Stimulated activated CD4-positive, alpha-beta T cell treated with anti-CD3 and anti-CD28 coated beads, Interleukin-2, amount 100 ng/mL, for 24 hours (primary cell): ENCODE measurements at regions not wholly inside any gene's neighbourhood (a gene's known extent, or its start where the extent isn't known, plus 50 kb on each side); places are given as distances from the start of the nearest gene placed in this dataset.
"Not testable (repeated sequence)": the region's sequence is repeated elsewhere in the genome, so short reads cannot be mapped to it uniquely, and the experiment has no call there.

Experiments used
- DNase-seq, 2 donors: peaks; one replicate each; pipeline ENCODE4 v3.0.0-alpha.2; 2020

DNA sequence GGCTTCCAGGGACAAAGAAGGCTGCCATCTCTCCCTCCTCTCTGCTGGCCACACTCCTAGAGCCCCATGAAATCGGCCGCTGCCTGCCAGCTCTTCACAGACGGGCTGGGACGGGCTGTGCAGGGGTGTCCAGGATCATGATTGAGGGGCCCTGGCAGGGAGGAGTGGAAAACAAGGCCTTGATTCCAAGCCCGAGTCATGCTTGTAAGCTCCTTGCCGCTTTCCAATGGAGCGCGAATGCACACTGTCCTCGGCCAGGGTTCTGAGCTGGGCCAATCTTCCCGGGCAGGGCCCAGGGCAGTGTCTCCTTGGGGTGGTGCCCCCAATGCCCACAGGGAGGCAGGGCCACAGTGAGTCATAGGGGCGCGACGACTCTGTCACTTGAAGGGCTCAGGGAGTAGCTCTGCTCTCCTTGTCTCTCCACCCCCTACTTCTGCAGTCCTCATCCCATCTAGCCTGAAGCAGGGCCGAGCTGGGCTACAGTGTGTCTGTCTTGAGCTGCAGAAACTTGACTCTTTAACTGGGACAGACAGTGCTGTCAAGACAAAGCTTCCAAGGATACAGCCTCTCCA, 186.2 kb upstream of the SVIL start:
- DNase-seq = no peak

DNA sequence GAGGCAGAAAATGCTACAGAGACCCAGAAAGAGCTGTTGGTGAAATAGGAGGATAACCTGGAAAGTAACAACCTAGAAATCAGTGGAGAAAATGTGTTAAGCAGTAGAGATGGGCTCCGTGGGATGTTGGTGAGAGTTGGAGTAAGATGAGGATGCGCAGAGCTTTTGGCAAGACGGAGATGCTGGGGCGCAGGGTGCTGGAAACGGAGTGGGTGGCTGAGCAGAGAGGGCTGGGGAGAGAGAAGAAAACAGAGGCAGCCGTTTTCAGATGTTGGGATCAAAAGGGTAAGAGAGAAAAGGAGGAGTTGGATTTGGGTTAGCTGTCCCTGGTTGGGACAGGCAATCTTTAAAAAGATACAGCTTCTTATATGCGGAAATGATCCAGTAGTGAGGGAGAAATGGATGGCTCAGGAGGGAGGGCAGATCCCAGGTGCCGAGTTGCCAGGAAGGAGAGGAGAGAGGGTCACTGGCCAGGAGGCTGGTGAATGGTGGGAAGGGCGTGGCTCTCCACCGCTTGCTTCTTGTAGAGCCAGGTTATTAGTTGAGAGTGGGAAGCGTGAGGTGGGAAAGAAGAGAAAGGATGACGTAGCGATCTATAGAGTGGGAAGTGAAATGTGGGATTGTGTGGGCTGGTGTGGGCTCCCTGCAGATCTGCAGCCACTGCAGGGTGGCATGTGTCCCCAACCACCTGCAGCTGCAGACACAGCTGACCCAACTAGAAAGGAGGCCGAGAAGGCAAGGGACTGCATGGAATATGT, 182.2 kb upstream of the SVIL start:
- DNase-seq = no peak

DNA sequence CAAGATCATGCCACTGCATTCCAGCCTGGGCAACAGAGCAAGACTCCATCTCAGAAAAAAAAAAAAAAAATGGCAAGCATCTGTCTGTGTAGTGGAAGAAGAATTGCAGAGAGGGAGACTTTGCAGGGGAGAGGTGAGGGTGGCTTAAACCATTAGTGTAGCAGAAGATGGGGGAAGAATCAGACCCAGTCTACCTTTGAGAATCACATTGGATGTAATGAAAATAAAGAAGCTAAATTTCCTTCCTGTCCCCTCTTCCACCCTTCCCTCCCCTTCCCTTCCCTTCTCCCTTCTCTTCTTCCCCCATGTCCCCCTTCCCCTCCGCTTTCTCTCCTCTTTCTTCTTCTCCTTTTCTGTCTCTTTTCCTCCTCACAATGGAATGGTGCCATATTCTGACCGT, 180.8 kb upstream of the SVIL start:
- no peak for DNase-seq

DNA sequence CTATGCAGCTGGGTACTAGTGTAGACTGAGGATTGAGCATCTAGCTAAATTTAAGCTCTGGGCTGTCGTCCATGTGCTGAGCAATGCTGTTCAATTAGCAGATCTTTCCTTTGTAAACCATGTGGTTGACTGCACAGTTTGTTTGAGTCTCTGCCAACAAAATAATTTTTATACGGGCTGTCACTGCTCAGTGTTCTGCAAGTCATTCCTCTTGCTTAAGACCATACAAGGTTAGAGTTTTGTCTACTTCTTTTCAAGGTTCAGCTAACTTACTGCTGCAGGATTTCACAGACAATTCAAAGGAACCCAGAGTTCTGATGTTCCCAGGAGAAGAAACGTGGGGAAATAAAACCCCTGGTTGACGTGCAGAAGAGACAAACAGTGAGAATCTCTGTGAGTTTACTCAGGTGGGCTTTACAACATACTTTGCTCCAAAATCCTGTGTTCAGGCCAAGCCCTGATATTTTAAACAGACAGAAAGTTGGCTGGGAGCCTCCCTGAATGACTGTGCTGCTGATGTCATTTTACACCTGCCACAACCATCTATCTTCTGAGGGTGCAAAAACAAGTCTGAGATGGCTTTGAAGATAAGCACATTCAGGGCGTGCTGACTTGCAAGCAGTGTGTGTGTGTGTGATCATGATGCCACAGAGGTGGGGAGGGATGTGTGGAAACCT, 177.1 kb upstream of the SVIL start:
- peak in 1 of 2 donors; percentile 17 for DNase-seq

DNA sequence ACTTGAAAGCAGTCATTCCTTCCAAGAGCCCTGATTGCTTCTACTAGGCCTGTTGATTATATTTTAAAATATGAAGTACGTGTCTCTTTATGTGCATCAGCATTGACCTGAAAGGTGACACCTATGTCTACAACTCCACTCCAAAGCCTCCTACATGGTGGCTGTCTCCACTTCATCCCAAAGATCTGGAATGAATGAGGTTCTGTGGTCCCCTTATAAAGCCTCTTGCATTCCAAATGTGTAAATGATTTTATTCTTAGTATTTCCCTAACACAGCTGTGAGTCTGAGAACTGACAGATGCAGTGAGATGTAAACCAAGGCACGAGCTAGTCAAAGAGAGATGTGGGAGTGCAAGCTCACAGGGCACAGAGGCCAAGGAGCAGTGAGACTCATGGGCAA, 176.0 kb upstream of the SVIL start:
- DNase-seq = no peak

DNA sequence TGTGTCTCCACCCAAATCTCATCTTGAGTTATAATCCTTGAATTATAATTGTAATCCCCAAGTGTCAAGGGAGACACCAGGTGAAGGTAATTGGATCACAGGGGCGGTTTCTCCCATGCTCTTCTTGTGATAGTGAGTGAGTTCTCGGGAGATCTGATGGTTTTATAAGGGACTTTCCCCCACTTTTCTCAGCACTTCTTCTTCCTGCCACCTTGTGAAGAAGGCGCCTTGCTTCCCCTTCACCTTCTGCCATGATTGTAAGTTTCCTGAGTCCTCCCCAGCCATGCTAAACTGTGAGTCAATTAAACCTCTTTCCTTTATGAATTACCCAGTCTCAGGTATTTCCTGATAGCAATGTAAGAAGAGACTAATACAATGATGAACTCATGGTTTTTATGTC, 175.5 kb upstream of the SVIL start:
- not testable (repeated sequence) for DNase-seq

DNA sequence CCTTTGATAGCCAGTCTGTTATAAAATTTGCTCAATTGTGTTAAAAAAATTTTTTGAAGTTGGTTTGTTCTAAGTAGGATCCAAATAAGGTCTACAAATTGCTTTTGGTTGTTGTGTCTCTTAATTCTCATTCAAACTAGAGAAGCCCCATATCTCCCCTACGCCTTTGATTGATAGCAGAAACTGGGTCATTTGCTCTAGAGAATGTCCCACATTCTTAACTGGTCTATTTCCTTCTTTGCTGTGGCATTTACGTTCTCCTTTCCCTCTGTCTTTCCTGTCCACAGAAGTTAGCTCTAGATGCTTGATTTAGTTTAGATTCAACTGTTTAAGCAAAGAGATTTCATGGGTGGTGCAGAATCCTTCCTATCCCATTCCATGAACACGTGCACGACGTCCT, 174.6 kb upstream of the SVIL start:
- no peak for DNase-seq

DNA sequence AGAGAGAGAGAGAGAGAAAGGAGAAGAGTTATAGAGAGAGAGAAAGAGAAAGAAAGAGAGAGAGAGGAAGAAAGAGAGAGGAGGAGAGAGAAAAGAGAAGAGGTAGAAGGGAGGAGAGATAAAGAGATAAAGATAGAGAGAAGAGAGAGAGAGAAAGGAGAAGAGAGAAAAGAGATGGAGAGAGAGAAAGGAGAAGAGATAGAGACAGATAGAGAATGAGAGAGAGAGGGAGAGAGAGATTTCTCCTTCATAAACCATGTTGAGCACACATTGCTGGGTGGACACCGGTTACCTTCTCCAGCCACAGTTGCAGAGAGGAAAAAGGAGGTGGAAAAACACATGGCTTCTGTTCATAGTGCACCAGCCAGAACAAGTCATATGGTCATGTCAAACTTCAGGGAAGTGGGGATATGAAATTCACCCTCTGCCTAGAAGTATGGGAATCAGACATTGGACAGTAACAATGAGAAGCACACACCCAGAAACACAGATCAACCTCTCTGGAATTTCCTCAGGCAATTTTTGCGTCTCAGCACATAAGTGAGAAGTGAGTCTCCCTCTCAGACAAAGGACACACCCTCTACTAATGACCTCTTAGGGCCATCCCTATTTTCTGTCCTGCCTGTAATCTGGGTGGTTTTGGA, 172.5 kb upstream of the SVIL start:
- no peak for DNase-seq

DNA sequence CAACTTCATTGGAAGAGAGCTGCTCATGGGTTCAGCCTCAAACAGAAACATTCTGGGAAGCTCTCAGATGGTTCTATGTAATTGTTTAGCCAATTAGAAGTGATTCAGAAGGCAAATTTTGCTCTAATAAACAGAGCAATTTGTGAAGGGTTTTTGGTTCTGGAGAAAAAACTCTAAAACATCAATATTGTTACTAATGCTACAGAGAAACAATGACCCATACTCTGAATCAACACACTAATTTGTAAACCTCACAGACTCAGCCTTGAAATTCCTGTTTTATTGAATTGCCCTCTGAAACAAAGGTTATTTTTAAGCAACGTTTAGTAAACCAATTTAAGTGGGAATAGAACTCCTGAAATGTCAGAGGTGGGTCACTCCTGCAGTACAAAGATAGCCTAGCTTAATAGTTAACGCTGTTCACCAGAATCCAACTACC, 171.6 kb upstream of the SVIL start:
- no peak for DNase-seq

DNA sequence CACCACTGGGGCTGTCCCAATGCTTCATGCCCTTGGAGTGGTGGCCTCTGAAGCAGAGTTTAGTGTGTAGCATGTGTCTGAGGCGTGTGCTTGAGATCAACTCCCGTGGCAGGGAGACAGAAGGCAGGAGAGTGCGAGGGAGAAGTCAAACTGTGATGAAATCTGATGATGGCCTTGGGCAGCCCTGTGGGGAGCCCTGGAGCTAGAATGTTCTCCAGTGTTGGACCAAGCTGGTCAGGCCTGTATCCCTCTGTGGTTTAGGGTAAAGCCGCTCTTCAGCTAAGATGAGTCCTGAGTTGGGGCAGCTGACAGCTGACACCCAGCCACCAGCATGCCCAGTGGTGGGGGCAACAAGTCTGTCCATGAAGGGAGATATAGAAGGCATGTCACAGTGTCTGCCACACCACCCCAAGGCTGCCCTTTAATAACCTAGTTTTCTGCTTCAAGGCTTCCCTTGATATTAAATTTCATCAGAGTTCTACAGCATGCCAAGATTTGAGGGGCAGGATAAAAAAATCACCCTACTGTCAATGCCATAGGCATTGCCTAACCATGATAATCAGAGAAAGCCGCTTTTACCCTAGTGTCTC, 170.5 kb upstream of the SVIL start:
- no peak for DNase-seq

DNA sequence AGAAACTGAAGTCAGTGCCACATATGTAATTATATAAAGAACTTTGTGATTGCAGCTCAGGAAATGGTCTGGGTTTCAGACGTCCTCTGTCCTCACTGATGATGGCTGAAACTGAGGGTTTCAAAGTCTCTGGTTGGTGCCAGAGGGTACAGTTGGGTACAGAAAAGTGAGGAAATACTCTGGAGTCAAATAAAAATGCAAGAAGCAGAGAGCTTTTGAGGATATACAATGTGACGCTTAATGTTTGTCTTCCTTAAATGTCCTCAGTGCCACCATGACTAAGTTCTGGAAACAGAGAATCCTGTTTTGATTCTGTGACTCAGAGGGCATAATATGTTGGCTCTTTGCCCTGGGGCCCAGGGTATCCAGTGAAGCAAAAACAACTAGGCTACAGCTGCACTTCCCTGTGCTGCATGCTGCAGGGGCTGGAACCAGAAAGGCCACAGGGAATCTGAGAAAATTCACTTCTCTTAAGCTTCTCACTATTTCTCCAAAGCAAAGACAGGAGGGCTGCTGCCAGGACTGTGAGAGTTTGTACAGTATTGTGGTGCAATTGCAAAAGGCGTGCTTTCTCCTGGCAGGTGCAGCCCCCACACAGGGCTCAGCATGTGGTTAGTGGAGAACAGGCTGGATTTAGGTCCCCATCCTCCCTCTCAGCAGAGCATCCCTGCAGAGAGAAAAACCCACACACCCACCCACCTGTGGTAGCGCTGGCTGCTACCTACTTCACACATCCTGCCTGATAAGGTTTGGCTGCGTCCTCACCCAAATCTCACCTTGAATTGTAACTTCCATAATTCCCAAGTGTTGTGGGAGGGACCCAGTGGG, 169.5 kb upstream of the SVIL start:
- peak in 1 of 2 donors; percentile 15 for DNase-seq

DNA sequence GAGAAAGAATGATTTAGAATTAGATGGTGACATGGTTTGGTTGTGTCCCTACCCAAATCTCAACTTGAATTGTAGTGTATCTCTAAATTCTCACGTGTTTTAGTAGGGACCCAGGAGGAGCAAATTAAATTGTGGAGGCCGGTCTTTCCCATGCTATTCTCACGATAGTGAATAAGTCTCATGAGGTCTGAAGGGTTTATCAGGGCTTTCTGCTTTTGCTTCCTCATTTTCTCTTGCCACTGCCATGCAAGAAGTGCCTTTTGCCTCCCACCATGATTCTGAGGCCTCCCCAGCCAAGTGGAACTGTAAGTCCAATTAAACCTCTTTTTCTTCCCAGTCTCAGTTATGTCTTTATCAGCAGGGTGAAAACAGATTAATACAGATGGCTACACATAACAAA, 167.4 kb upstream of the SVIL start:
- DNase-seq = no peak

DNA sequence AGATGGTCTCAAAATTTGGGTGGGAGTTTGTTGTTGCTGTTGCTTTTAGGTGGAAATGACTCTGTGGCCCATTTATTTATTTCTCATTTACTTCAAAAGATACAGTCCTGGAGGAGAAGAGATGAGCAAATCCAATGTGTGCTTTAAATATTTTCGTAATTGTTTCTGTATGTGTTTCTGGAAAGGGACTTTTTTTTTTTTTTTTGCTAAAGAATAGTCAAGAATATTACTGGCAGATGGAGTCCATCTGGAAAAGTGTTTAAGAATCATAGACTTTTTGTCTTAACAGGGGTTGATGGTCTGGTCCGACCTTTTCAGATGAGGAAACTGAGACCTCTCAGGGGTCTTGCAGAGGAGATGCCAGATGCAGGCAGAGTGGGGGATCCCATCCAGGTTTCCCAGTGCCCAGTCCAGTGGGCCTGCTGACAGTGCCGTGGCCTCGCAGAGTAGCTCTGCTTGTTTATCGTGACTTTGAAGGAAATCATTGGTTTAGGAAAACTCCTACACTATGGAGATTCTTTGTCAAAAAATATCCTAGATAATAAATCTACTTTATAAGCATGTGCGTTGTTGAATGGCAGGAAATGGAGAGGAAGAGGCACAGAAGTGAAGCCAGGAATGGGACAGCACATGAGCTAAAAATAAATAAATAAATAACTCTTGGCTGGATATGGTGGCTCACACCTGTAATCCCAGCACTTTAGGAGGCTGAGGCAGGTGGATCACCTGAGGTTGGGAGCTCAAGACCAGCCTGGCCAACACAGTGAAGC, 164.3 kb upstream of the SVIL start:
- no peak for DNase-seq

DNA sequence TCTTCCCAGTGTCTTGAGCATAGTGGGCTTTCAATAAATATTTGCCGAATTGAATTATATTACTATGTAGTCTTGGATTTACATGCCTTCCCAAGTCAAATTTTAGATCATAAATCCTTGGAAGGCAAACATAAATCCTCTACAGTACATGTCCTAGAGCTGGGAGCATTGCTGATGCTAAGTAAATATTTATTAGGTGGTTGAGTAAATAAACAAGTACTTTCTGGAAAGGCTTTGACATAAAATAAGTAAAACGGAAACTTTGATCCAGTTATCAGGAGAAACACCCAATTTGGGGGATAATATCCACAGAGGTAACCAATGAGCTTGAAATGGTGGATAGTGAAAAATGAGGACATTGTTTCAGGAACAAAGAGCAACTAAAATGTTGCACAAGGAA, 162.8 kb upstream of the SVIL start:
- DNase-seq = no peak

DNA sequence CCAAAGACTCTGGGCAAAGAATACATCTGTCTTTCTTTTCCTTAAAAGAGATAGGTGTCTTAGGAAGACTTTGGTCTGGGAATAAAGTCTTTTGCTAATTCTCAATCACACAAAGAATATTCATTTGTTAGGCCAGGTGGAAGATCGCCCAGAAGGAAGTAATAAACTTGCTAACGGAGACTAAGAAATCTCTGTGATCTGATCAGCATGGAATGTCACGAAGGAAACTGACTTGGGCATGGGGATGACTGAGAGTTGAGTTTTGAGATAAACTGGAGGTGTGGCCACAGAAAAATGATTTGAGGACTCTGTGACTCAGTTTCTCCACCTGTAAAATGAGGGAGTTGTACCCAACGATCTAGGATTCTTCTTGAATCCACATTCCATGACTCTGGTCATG, 161.1 kb upstream of the SVIL start:
- DNase-seq = no peak

DNA sequence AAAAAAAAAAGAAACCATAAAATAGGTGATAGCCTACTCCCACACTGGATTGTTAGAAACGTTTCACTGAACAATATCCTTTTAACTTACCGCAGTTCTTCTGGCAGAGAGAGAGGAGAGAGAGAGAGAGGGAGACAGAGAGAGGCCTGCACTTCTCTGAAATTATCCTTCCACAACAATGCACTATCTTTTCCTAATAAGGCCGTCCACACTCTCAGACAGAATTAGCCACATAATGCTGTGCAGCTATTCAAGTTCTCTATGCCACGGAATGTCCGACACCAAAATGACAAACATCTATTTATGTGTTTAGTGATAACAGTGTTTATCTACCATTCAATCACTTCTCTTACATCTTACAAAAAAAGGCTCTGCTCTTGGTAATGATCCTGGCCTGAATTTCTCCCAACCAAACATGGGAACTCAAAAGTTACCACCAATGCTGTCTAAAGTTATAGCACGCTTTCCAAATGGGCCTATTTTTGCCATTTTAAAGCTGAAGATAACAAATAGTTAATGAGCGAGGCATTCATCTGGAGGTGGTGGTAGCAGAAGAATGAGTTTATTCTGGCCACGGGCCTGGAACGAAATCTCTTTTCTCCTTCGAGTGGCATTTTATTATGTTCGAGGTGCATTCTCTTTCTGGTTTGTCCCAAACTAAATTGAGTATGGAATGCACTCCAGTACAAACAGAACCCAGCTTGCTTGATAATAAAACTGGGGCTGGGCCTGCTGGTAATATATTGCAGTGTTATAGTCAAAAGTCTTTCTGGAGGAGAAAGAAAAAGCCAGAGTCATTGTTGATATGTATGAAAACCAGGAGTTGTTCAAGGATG, 160.2 kb upstream of the SVIL start:
- no peak for DNase-seq

DNA sequence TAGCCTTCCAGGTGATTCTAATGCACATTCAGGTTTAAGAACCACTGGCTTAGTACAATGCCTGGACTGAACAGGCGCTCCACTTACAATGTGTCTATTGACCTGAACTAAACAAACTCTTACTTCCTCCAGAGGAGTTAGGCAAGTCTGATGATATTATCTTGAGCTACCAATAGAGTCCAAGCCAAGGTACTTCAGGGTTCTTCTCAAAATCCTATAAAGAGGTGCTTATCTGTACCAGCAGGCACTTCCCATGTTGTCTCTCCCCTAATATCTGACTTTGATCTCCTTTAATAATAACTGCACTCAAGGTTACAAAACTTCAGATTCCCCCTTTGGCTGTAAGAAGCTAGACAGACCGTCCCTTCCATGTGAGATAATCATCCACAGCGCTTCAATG, 157.0 kb upstream of the SVIL start:
- no peak for DNase-seq

DNA sequence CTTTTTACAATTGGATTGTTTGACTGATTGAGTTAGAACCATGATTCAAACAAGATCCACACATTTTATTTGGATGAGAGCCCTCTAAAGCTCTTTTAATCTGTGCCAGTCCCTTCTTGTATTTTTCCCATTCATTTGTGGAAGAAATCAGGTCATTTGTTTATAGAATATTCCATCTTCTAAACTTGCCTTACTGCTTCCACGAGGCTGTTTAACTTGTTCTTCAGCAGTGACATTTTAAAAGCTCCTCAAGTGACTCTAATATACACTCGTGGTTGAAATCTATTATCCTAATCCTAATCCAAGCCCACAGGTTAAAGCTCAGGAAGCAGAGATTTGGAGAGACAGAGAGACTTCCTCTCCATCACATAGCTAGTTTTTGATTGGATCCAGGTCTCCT, 155.4 kb upstream of the SVIL start:
- no peak for DNase-seq

DNA sequence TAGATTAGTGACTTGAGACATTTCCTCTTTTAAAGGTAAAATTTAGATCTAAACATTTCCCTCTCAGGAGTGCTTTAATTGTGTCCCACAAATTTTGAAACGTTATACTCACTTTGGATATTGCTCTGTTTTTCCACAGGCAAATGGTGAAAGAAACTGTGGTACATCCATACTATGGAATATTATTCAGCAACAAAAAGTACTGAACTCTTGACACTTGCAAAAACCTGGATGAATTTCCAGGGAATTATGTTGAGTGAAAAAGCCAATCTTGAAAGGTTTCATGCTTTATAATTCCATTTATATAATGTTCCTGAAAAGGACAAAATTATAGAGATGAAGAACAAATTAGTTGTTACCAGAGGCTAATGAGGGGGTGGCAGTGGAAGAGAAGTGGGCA, 153.3 kb upstream of the SVIL start:
- no peak for DNase-seq

DNA sequence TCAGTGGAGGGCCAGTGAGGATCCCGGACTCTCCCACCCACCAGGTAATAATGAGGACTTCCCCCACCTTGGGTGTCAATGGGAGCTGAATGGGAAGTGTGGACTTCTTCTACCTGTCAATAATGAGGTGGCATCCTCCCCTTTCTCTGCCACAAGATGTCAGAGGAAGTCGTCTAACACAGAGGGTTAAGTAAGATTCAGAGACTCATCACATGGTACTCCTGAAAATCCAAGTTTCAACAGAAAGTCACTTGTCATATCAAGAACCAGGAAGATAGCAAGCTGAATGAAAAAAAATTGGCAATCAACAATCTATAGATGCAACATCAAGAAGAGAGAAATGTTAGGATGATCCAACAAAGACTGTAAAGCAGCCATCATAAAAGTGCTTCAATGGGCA, 150.9 kb upstream of the SVIL start:
- no peak for DNase-seq
